ENCODE measurements at regions not wholly inside any gene's neighbourhood (a gene's known extent, or its start where the extent isn't known, plus 50 kb on each side); places are given as distances from the start of the nearest gene placed in this dataset.

DNA sequence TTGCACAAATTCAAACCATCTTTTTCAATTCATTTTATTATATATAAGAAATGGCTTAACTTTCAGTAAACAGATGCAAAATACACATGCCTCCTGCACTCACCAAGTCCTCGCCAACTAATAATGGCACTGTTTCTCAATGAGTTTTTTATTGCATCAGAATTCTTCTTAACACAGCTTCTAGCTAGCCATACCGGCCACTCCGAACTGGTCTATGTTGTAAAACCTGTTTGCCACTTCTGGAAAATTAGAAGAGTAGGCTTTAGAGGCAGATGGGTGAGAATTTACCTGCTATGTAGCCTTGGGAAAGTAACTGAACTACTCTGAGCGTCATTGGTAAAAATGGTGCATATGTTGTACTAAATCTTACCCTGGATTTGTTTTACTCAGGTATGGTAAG lies 100.6 kb upstream of the LHCGR start:
- TF ChIP-seq, protein P1, sequence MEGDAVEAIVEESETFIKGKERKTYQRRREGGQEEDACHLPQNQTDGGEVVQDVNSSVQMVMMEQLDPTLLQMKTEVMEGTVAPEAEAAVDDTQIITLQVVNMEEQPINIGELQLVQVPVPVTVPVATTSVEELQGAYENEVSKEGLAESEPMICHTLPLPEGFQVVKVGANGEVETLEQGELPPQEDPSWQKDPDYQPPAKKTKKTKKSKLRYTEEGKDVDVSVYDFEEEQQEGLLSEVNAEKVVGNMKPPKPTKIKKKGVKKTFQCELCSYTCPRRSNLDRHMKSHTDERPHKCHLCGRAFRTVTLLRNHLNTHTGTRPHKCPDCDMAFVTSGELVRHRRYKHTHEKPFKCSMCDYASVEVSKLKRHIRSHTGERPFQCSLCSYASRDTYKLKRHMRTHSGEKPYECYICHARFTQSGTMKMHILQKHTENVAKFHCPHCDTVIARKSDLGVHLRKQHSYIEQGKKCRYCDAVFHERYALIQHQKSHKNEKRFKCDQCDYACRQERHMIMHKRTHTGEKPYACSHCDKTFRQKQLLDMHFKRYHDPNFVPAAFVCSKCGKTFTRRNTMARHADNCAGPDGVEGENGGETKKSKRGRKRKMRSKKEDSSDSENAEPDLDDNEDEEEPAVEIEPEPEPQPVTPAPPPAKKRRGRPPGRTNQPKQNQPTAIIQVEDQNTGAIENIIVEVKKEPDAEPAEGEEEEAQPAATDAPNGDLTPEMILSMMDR (IDR thresholded peaks at IDR 0.05): no peak
- TF ChIP-seq POLR2AphosphoS5 (IDR thresholded peaks at IDR 0.05) (no peak), POLR2A (IDR thresholded peaks at IDR 0.05) (no peak), EP300 (IDR thresholded peaks at IDR 0.05) (no peak)
